ENCODE measurements at regions not wholly inside any gene's neighbourhood (a gene's known extent, or its start where the extent isn't known, plus 50 kb on each side); places are given as distances from the start of the nearest gene placed in this dataset.

GRCh38 chr20:21577551-21577950 lies 63.7 kb upstream of the NKX2-2 start:
- no peak for DNase-seq (ENCODE audit: low read depth in 2 of 3, low spot score in 2 of 3)

GRCh38 chr20:21575981-21576740 lies 62.3 kb upstream of the NKX2-2 start:
- no peak for DNase-seq (ENCODE audit: low read depth in 2 of 3, low spot score in 2 of 3)

GRCh38 chr20:21575167-21575566 lies 61.3 kb upstream of the NKX2-2 start:
- no peak for DNase-seq (ENCODE audit: low read depth in 2 of 3, low spot score in 2 of 3)

- DNase-seq (ENCODE audit: low read depth in 2 of 3, low spot score in 2 of 3), result no peak
Observed at GRCh38 chr20:21574443-21574842, 60.6 kb upstream of the NKX2-2 start.

- DNase-seq (ENCODE audit: low read depth in 2 of 3, low spot score in 2 of 3), result no peak
Observed at GRCh38 chr20:21573259-21573658, 59.4 kb upstream of the NKX2-2 start.

- DNase-seq (ENCODE audit: low read depth in 2 of 3, low spot score in 2 of 3), result no peak
Observed at GRCh38 chr20:21571841-21572690, 58.2 kb upstream of the NKX2-2 start.

GRCh38 chr20:21570285-21570992 lies 56.6 kb upstream of the NKX2-2 start:
- DNase-seq (ENCODE audit: low read depth in 2 of 3, low spot score in 2 of 3), result no peak

- DNase-seq (ENCODE audit: low read depth in 2 of 3, low spot score in 2 of 3), result no peak
Observed at GRCh38 chr20:21569586-21569985, 55.7 kb upstream of the NKX2-2 start.

- no peak for DNase-seq (ENCODE audit: low read depth in 2 of 3, low spot score in 2 of 3)
Observed at GRCh38 chr20:21564127-21564773, 50.4 kb upstream of the NKX2-2 start.

All from activated CD8-positive, alpha-beta memory T cell treated with anti-CD3 and anti-CD28 coated beads for 48 hours (primary cell).